Tibial artery (tissue), 4 donors: ENCODE measurements at regions not wholly inside any gene's neighbourhood (a gene's known extent, or its start where the extent isn't known, plus 50 kb on each side); places are given as distances from the start of the nearest gene placed in this dataset.

Source experiments
- DNase-seq, 2 donors: peaks; one replicate each; pipeline ENCODE4 v3.0.0-alpha.2; 2019
- H3K27ac ChIP-seq, 2 donors: fragments of 200-600 bp; sonication (generic) in 1 of 2; 1 replicate in 1 of 2; 2 replicates in 1 of 2; pipeline ENCODE4 v1.5.1; 2018 to 2019; ENCODE audit warnings: mild to moderate bottlenecking in 1 of 2
- H3K27me3 ChIP-seq, 2 donors: fragments of 200-600 bp; sonication (generic) in 1 of 2; one replicate each; pipeline versions ENCODE4 v1.5.1 to v1.6.0; 2016 to 2019
- H3K36me3 ChIP-seq, 3 donors: fragments of 200-600 bp; sonication (generic) in 2 of 3; one replicate each; pipeline ENCODE4 v1.5.1; 2016 to 2019; ENCODE audit warnings: mild to moderate bottlenecking in 2 of 3
- H3K4me1 ChIP-seq, 4 donors: fragments of 200-600 bp; sonication (generic) in 2 of 4; 1 replicate in 3 of 4; 2 replicates in 1 of 4; pipeline ENCODE4 v1.5.1; 2016 to 2019
- H3K4me3 ChIP-seq, 2 donors: fragments of 200-600 bp; sonication (generic) in 1 of 2; 1 replicate in 1 of 2; 2 replicates in 1 of 2; pipeline ENCODE4 v1.5.1; 2018 to 2019; ENCODE audit warnings: mild to moderate bottlenecking in 2 of 2
- H3K9me3 ChIP-seq, 3 donors: fragments of 200-600 bp; sonication (generic) in 1 of 3; one replicate each; pipeline ENCODE4 v1.5.1; 2016 to 2019
- CTCF ChIP-seq, 2 experiments: fragments of 200-600 bp in 1 of 2; fragments of 450-650 bp in 1 of 2; IDR thresholded peaks; one replicate each; pipeline ENCODE4 v1.5.1; 2017 to 2019; ENCODE audit warnings: antibody characterized with exemption in 2 of 2, mild to moderate bottlenecking in 1 of 2, moderate library complexity in 1 of 2
- intact Hi-C: fragments of 100-400 bp; cut with DNase I; formaldehyde crosslinking; loops from one replicate; pipeline ENCODE4 v1.15.0; 2023; ENCODE audit warnings: low total_unique reads

- no peaks in the 10 kb centered on the region for H3K27me3 ChIP-seq
- no peaks in the 10 kb centered on the region for H3K36me3 ChIP-seq
- DNase-seq = no peak
- H3K4me1 ChIP-seq = peaks cover 3 to 44% (median 30%) of the 10 kb centered on the region in 4 donors
- intact Hi-C loops = loop anchor here (10.0 kb wide), 1 partner anchor 192 kb away; the partner anchor contains the start of gene FOXO1
- TF ChIP-seq CTCF (IDR thresholded peaks at IDR 0.05) = no peak
- no peaks in the 10 kb centered on the region for H3K9me3 ChIP-seq
- no peak overlapping the region for H3K4me3 ChIP-seq
- H3K27ac ChIP-seq = peak overlapping the region; percentile 87
Observed at GRCh38 chr13:40472427-40473220, 193.8 kb downstream of the FOXO1 start.

- Histone ChIP-seq H3K9me3 (no peaks in the 10 kb centered on the region), H3K4me3 (no peak overlapping the region), H3K27me3 (no peaks in the 10 kb centered on the region), H3K27ac (peak overlapping the region; percentile 68 to 74), H3K36me3 (no peaks in the 10 kb centered on the region), H3K4me1 (peaks cover 3 to 49% (median 40%) of the 10 kb centered on the region in 4 donors)
- no peak for TF ChIP-seq CTCF (IDR thresholded peaks at IDR 0.05)
- no peak for DNase-seq
- intact Hi-C loops = loop anchor here (10.0 kb wide), 1 partner anchor 189 kb away; the partner anchor contains the start of gene FOXO1
Observed at GRCh38 chr13:40475617-40476016, 190.8 kb downstream of the FOXO1 start.

GRCh38 chr13:40476175-40476958 lies 190.1 kb downstream of the FOXO1 start:
- no peak for TF ChIP-seq CTCF (IDR thresholded peaks at IDR 0.05)
- Histone ChIP-seq H3K4me1 (peaks cover 3 to 43% (median 34%) of the 10 kb centered on the region in 4 donors), H3K36me3 (no peaks in the 10 kb centered on the region), H3K27ac (peak overlapping the region; percentile 68 to 74), H3K27me3 (no peaks in the 10 kb centered on the region), H3K9me3 (no peaks in the 10 kb centered on the region), H3K4me3 (no peak overlapping the region)
- intact Hi-C loops = loop anchor here (10.0 kb wide), 1 partner anchor 188 kb away; the partner anchor contains the start of gene FOXO1
- DNase-seq = no peak

- no peaks in the 10 kb centered on the region for H3K27me3 ChIP-seq
- no peak for TF ChIP-seq CTCF (IDR thresholded peaks at IDR 0.05)
- peak; percentile 85 for DNase-seq
- H3K27ac ChIP-seq = peak overlapping the region; percentile 68 to 74
- intact Hi-C loops = loop anchor here (10.0 kb wide), 1 partner anchor 187 kb away; the partner anchor contains the start of gene FOXO1
- peaks cover 3 to 35% (median 28%) of the 10 kb centered on the region in 4 donors for H3K4me1 ChIP-seq
- no peaks in the 10 kb centered on the region for H3K36me3 ChIP-seq
- H3K4me3 ChIP-seq = no peak overlapping the region
- H3K9me3 ChIP-seq = no peaks in the 10 kb centered on the region
Observed at GRCh38 chr13:40477623-40478608, 188.5 kb downstream of the FOXO1 start.

GRCh38 chr13:40478775-40479174 lies 187.7 kb downstream of the FOXO1 start:
- Histone ChIP-seq H3K4me3 (no peak overlapping the region), H3K4me1 (peaks cover 3 to 35% (median 28%) of the 10 kb centered on the region in 4 donors), H3K9me3 (no peaks in the 10 kb centered on the region), H3K27me3 (no peaks in the 10 kb centered on the region), H3K27ac (peak overlapping the region; percentile 68 to 74), H3K36me3 (no peaks in the 10 kb centered on the region)
- no peak for TF ChIP-seq CTCF (IDR thresholded peaks at IDR 0.05)
- intact Hi-C loops = loop anchor here (10.0 kb wide), 1 partner anchor 186 kb away; the partner anchor contains the start of gene FOXO1
- no peak for DNase-seq
